Chondrocyte (in vitro differentiated cells): ENCODE measurements at regions not wholly inside any gene's neighbourhood (a gene's known extent, or its start where the extent isn't known, plus 50 kb on each side); places are given as distances from the start of the nearest gene placed in this dataset.

Source experiments
- DNase-seq: peaks from one replicate; pipeline ENCODE4 v3.0.0; 2021; ENCODE audit warnings: mixed read lengths, low spot score
- H3K27ac Mint-ChIP-seq: one replicate; pipeline ENCODE4 v1.8.0; 2021; ENCODE audit warnings: mild to moderate bottlenecking, moderate library complexity, mixed read lengths; ENCODE audit not compliant: unreplicated experiment
- H3K27me3 Mint-ChIP-seq: 2 replicates; pipeline ENCODE4 v1.8.0; 2021; ENCODE audit warnings: low read depth, mixed read lengths
- H3K36me3 Mint-ChIP-seq: 2 replicates; pipeline ENCODE4 v1.8.0; 2021; ENCODE audit warnings: low read depth, mixed read lengths
- H3K4me1 Mint-ChIP-seq: 2 replicates; pipeline ENCODE4 v1.8.0; 2021; ENCODE audit warnings: low read depth, mild to moderate bottlenecking, mixed read lengths
- H3K4me3 Mint-ChIP-seq: one replicate; pipeline ENCODE4 v1.8.0; 2021; ENCODE audit warnings: mild to moderate bottlenecking, moderate library complexity, mixed read lengths; ENCODE audit not compliant: unreplicated experiment
- H3K9me3 Mint-ChIP-seq: 2 replicates; pipeline ENCODE4 v1.8.0; 2021; ENCODE audit warnings: low read depth, mixed read lengths
- TF ChIP-seq, protein P1 (sequence below): fragments of 200-600 bp; sonication (generic); IDR thresholded peaks from 2 replicates; pipeline ENCODE4 v1.5.0; 2021; ENCODE audit warnings: antibody characterized with exemption, mild to moderate bottlenecking, moderate library complexity

DNA sequence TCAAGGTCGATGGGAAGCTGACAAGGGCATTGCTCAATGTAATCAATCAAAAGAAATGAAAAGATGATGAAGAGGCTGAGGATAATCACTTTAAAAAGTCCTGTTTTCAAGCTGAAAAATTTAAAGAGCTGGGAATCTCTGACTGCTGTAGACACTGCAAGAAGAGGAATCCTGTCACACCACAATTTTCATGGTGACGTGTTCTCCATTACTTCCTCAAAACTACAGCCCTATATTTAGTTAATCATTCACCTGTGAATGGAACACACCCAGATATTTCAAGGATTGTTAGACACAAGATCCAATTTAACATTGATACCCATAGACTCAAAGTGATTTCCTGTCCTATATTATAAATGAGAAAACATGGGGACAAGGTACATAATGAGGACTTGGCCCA lies 1048.3 kb downstream of the AMY1C start:
- TF ChIP-seq, protein P1, sequence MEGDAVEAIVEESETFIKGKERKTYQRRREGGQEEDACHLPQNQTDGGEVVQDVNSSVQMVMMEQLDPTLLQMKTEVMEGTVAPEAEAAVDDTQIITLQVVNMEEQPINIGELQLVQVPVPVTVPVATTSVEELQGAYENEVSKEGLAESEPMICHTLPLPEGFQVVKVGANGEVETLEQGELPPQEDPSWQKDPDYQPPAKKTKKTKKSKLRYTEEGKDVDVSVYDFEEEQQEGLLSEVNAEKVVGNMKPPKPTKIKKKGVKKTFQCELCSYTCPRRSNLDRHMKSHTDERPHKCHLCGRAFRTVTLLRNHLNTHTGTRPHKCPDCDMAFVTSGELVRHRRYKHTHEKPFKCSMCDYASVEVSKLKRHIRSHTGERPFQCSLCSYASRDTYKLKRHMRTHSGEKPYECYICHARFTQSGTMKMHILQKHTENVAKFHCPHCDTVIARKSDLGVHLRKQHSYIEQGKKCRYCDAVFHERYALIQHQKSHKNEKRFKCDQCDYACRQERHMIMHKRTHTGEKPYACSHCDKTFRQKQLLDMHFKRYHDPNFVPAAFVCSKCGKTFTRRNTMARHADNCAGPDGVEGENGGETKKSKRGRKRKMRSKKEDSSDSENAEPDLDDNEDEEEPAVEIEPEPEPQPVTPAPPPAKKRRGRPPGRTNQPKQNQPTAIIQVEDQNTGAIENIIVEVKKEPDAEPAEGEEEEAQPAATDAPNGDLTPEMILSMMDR = no peak
- no peaks in the 10 kb centered on the region for H3K27me3 Mint-ChIP-seq
- H3K4me1 Mint-ChIP-seq = peaks cover 11% of the 10 kb centered on the region
- H3K4me3 Mint-ChIP-seq = no peak overlapping the region
- no peaks in the 10 kb centered on the region for H3K36me3 Mint-ChIP-seq
- peaks cover 3% of the 10 kb centered on the region for H3K9me3 Mint-ChIP-seq
- DNase-seq = no peak
- H3K27ac Mint-ChIP-seq = no peak overlapping the region

DNA sequence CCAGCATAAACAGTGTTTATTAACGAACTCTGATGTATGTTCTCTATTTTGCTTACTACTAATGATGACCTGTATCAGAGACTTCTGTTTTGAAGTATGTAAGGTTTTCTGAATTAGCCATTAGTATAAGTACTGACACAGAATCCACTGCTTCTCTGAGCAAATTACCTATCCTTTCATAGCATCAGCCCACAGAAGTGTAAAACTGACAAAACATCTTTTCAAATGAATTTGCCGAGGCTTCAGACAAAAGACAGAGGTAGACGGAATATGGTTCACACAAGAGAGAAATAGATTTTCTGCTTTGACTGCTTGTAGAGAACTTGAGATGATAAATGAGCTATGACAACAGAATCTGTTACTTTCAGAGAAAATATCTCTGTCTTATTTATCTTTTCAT lies 1051.6 kb downstream of the AMY1C start:
- no peak overlapping the region for H3K27ac Mint-ChIP-seq
- H3K4me3 Mint-ChIP-seq = no peak overlapping the region
- H3K27me3 Mint-ChIP-seq = no peaks in the 10 kb centered on the region
- no peaks in the 10 kb centered on the region for H3K36me3 Mint-ChIP-seq
- DNase-seq = no peak
- TF ChIP-seq, protein P1 = no peak
- H3K4me1 Mint-ChIP-seq = peaks cover 9% of the 10 kb centered on the region
- peaks cover under 1% of the 10 kb centered on the region for H3K9me3 Mint-ChIP-seq

DNA sequence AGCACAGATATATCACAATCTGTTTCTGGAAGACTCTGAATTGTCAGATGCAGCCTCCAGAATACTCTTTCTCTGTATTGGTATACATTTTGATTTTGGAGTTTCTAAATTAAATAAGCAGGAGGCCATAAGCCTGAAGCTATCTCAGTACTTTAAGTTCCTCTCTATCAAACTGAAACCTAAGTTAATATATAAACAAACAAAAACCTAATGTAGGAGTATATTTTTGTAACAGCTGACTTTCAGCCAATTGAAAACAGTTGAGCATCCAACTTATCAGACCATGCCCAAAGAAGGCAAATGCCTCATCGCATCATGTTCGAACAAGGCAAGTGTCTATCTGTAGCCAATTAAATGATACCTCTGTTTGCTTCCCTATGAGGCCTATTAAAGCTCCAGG lies 1054.4 kb downstream of the AMY1C start:
- H3K27ac Mint-ChIP-seq = no peak overlapping the region
- H3K4me1 Mint-ChIP-seq = peaks cover 12% of the 10 kb centered on the region
- H3K9me3 Mint-ChIP-seq = no peaks in the 10 kb centered on the region
- DNase-seq = no peak
- H3K4me3 Mint-ChIP-seq = no peak overlapping the region
- no peaks in the 10 kb centered on the region for H3K27me3 Mint-ChIP-seq
- no peaks in the 10 kb centered on the region for H3K36me3 Mint-ChIP-seq
- TF ChIP-seq, protein P1 = no peak

DNA sequence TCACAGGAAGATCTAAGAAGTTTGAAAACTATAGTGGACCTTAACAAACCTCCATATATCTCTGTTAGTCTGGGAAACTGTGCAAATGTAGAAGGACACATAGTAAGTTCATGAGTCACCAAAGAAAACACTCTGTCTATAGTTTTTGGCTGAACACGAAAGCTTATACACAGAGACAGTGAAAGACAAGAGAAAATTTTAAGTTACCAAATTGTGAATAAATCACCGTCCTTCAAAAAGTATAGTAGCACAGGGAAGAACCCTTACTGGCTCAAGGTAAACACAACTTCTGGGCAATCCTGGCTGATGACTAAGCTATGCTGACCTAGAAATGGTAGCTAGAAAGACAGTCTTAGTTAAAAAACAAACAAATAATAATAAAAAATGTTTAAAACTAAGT lies 1057.9 kb downstream of the AMY1C start:
- Mint-ChIP-seq H3K27me3 (no peaks in the 10 kb centered on the region), H3K4me3 (no peak overlapping the region)

DNA sequence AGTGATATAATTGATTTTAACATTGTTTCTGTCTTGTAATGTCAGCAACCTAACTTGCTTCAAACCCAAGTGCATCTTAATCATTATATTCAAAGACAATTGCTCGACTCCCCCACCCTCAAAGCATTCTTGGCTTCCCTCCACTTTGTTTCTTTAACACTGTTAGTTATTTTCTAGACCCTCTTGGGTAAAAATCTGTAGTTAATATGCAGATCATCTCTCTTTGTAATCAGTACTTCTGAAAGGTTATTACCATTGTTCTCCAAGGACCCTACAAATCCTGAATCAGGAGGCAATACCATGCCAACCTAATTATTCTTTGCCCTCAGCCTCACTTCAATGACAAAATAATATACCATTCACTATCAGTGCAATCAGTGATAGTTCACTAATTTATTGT lies 1075.7 kb downstream of the AMY1C start:
- peaks cover 17% of the 10 kb centered on the region for H3K4me1 Mint-ChIP-seq
- no peak overlapping the region for H3K4me3 Mint-ChIP-seq
- no peak overlapping the region for H3K27ac Mint-ChIP-seq
- no peaks in the 10 kb centered on the region for H3K27me3 Mint-ChIP-seq
- no peak for DNase-seq
- H3K36me3 Mint-ChIP-seq = no peaks in the 10 kb centered on the region
- no peaks in the 10 kb centered on the region for H3K9me3 Mint-ChIP-seq
- TF ChIP-seq, protein P1 = no peak

More for the DNA sequence above, 1057.9 kb downstream of the AMY1C start:
- DNase-seq = no peak
- Mint-ChIP-seq H3K4me1 (peaks cover 12% of the 10 kb centered on the region), H3K27ac (no peak overlapping the region), H3K36me3 (no peaks in the 10 kb centered on the region), H3K9me3 (no peaks in the 10 kb centered on the region)
- TF ChIP-seq, protein P1 = no peak
